ENCODE measurements at regions not wholly inside any gene's neighbourhood (a gene's known extent, or its start where the extent isn't known, plus 50 kb on each side); places are given as distances from the start of the nearest gene placed in this dataset.
"Not testable (repeated sequence)": the region's sequence is repeated elsewhere in the genome, so short reads cannot be mapped to it uniquely, and the experiment has no call there.

DNA sequence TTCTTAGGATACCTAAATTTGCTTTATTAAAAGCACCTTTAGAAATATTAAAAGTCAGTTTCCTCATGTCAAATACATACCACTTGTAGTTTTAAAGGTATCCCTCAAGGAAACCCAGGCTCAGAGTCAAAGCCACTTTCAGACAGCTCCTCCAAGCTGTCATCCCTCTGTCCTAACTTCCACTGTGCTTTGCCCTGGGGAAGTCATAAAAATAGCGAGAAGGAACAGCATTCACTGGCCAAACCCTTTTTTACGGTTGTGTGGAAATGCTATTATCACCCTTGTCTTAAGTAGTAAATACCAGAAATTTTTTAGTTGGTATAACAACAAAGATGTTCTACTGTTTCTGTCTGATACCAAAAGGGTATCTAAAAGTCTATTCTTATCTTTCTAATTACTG is 680.5 kb downstream of the ZEB2 start:
- H3K4me3 ChIP-seq (ENCODE audit: low read length), result no peak overlapping the region
- Mint-ChIP-seq H3K27me3 (ENCODE audit: low read depth in 2 of 2) (peaks cover 0 to 8% of the 10 kb centered on the region in 2 donors), H3K4me1 (peaks cover 0 to 10% of the 10 kb centered on the region in 2 donors), H3K27ac (no peak overlapping the region), H3K9me3 (peaks cover 0 to 2% of the 10 kb centered on the region in 2 donors), H3K36me3 (no peaks in the 10 kb centered on the region), H3K4me3 (no peak overlapping the region)
- no peaks in the 10 kb centered on the region for H3K4me1 ChIP-seq (ENCODE audit: control insufficient read depth, insufficient read depth, low read length)
- no peaks in the 10 kb centered on the region for H3K9me3 ChIP-seq (ENCODE audit: control insufficient read depth, insufficient read depth, low read length)
- no peak for ATAC-seq
- no peak for DNase-seq
- intact Hi-C loops (cut with micrococcal nuclease), result no loop called here
- no peak overlapping the region for H3K27ac ChIP-seq (ENCODE audit: low read length)
- H3K27me3 ChIP-seq (ENCODE audit: control insufficient read depth, insufficient read depth, low read length), result no peaks in the 10 kb centered on the region
- H3K36me3 ChIP-seq (ENCODE audit: control insufficient read depth, insufficient read depth, low read length), result no peaks in the 10 kb centered on the region
- TF ChIP-seq CTCF (IDR thresholded peaks at IDR 0.05), result no peak
- 100% methylated on average over 1 of the region's 2 CpGs for WGBS (ENCODE audit: insufficient coverage)

DNA sequence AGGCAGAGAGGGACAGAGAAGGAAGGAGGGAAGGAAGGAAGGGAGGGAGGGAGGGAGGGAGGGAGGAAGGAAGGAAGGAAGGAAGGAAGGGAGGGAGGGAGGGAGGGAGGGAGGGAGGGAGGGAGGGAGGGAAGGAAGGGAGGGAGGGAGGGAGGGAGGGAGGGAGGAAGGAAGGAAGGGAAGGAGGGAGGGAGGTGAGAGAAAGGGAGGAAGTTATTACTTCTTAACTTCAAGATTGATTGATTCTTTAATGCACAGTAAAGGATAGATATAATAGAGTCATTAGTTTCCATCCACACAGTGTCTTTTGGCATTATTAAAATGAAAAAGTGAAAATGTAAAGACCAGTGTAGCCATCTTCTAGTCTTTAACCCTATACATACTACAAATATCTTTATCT is 682.9 kb downstream of the ZEB2 start:
- ATAC-seq; intact Hi-C loops (cut with micrococcal nuclease): not testable (repeated sequence)

DNA sequence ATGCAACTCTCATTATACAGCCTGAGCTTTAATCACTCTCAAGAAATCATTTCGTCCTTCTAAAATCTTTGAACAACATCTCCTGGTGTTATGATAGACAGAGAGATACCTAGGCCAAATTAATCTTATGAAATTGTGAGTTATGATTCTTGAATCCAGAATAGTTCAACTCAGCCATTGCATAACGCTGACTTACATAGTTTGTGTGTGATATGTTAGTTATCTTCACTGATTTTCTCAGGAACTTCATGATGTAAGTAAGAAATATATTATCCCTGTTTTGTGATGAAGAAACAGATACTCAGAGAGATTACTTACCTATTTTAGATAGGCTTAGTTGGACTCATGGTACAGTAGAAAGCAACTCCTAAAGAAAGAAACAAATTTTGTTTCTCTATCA is 684.4 kb downstream of the ZEB2 start:
- WGBS (ENCODE audit: insufficient coverage), result no CpG with 5 or more reads among the region's 2 CpGs

More for the DNA sequence above, 682.9 kb downstream of the ZEB2 start:
- H3K4me3 ChIP-seq (ENCODE audit: low read length); H3K27ac ChIP-seq (ENCODE audit: low read length); H3K4me1 ChIP-seq (ENCODE audit: control insufficient read depth, insufficient read depth, low read length); H3K9me3 ChIP-seq (ENCODE audit: control insufficient read depth, insufficient read depth, low read length); H3K36me3 Mint-ChIP-seq; H3K36me3 ChIP-seq (ENCODE audit: control insufficient read depth, insufficient read depth, low read length); H3K27me3 Mint-ChIP-seq (ENCODE audit: low read depth in 2 of 2); H3K9me3 Mint-ChIP-seq; H3K4me1 Mint-ChIP-seq; H3K4me3 Mint-ChIP-seq; H3K27ac Mint-ChIP-seq; DNase-seq; H3K27me3 ChIP-seq (ENCODE audit: control insufficient read depth, insufficient read depth, low read length): not testable (repeated sequence)

DNA sequence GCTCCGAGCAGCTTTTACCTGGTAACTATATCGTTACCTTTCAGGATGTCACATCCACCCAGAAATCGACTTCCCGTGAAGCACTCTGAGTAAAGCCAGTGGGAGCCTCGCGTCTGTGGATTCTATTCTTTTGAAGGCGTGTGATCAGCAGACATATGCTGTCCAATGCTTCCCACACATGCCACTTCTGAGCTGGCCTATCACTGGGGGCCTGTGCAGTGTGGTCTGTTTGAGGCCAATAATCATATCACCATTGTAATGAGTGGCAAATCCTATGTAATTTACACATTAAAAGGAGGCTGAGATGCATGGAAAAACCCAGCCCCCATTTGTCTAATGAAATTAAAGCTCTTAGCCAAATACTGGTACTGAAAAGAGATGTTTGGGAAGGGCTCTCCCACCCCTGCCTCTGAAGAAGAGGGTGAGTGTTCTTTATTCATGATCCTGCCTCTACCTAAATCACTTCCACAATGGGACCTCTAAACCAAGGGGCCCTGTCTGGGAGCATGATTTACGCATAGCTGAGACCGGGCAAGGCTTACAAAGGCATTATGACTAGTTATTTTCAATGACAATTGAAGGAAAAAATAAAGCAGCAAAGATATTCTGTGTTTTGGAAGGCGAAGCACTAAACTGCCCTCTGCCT is 686.8 kb downstream of the ZEB2 start:
- no peak overlapping the region for H3K27ac Mint-ChIP-seq
- 94% methylated on average over 9 of the region's 10 CpGs for WGBS (ENCODE audit: insufficient coverage)
- no peak overlapping the region for H3K4me3 Mint-ChIP-seq
- H3K4me3 ChIP-seq (ENCODE audit: low read length), result no peak overlapping the region
- no peaks in the 10 kb centered on the region for H3K36me3 Mint-ChIP-seq
- DNase-seq (no peak), ATAC-seq (no peak)
- H3K4me1 ChIP-seq (ENCODE audit: control insufficient read depth, insufficient read depth, low read length), result no peaks in the 10 kb centered on the region
- no peaks in the 10 kb centered on the region for H3K27me3 Mint-ChIP-seq (ENCODE audit: low read depth in 2 of 2)
- H3K9me3 Mint-ChIP-seq, result peaks cover 0 to 2% of the 10 kb centered on the region in 2 donors
- H3K27ac ChIP-seq (ENCODE audit: low read length), result no peak overlapping the region
- H3K4me1 Mint-ChIP-seq, result peaks cover 0 to 10% of the 10 kb centered on the region in 2 donors
- TF ChIP-seq CTCF (IDR thresholded peaks at IDR 0.05), result no peak
- H3K36me3 ChIP-seq (ENCODE audit: control insufficient read depth, insufficient read depth, low read length), result no peaks in the 10 kb centered on the region
- intact Hi-C loops (cut with micrococcal nuclease), result no loop called here
- H3K27me3 ChIP-seq (ENCODE audit: control insufficient read depth, insufficient read depth, low read length), result no peaks in the 10 kb centered on the region
- no peaks in the 10 kb centered on the region for H3K9me3 ChIP-seq (ENCODE audit: control insufficient read depth, insufficient read depth, low read length)

More for the DNA sequence above, 684.4 kb downstream of the ZEB2 start:
- ATAC-seq (no peak), DNase-seq (no peak)
- Mint-ChIP-seq H3K27me3 (ENCODE audit: low read depth in 2 of 2) (peaks cover 0 to 8% of the 10 kb centered on the region in 2 donors), H3K9me3 (peaks cover 0 to 2% of the 10 kb centered on the region in 2 donors), H3K4me3 (no peak overlapping the region), H3K4me1 (peaks cover 0 to 10% of the 10 kb centered on the region in 2 donors), H3K36me3 (no peaks in the 10 kb centered on the region), H3K27ac (no peak overlapping the region)
- no peak for TF ChIP-seq CTCF (IDR thresholded peaks at IDR 0.05)
- intact Hi-C loops (cut with micrococcal nuclease), result no loop called here
- H3K27me3 ChIP-seq (ENCODE audit: control insufficient read depth, insufficient read depth, low read length), result no peaks in the 10 kb centered on the region
- H3K27ac ChIP-seq (ENCODE audit: low read length), result no peak overlapping the region
- H3K9me3 ChIP-seq (ENCODE audit: control insufficient read depth, insufficient read depth, low read length), result no peaks in the 10 kb centered on the region
- H3K4me1 ChIP-seq (ENCODE audit: control insufficient read depth, insufficient read depth, low read length), result no peaks in the 10 kb centered on the region
- no peak overlapping the region for H3K4me3 ChIP-seq (ENCODE audit: low read length)
- H3K36me3 ChIP-seq (ENCODE audit: control insufficient read depth, insufficient read depth, low read length), result no peaks in the 10 kb centered on the region

Measured in natural killer cell (primary cell).